Adrenal gland (tissue), 5 donors: ENCODE measurements at regions not wholly inside any gene's neighbourhood (a gene's known extent, or its start where the extent isn't known, plus 50 kb on each side); places are given as distances from the start of the nearest gene placed in this dataset.

ENCODE experiments used
- POLR2A ChIP-seq, 2 donors: fragments of 450-650 bp; IDR thresholded peaks; one replicate each; pipeline ENCODE4 v1.6.1; 2017; ENCODE audit warnings: antibody characterized with exemption in 2 of 2, mild to moderate bottlenecking in 2 of 2, moderate library complexity in 1 of 2
- TF ChIP-seq, protein P1 (sequence below), 6 experiments: fragments of 450-650 bp in 4 of 6; fragments of 200-600 bp in 2 of 6; sonication (generic) in 1 of 6; IDR thresholded peaks; 1 replicate in 5 of 6; 2 replicates in 1 of 6; pipeline versions ENCODE4 v1.5.1 to v1.8.0; 2016 to 2021; ENCODE audit warnings: antibody characterized with exemption in 6 of 6, mild to moderate bottlenecking in 2 of 6, moderate library complexity in 1 of 6
- donor health status: DM: no; HTN: no; CAD: no.

DNA sequence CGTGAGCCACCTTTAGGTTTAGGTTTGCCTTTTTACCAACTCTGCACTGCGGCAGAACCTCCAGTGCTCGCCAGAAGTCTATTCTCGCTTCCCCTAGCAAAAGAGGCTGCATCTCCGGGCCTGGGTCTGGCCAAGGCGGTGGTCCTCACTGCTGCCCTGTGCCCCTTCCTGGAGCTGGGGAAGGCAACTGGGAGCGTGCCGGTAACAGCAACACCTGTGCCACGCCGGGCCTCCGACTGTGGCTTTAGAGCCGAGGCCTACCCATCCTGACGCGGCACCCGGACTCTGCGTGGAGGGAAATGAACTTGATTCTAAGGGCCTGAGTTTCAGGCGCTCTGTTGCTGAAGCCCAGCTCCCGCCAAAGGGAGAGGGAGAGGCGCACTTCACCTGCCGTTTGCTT lies 82.4 kb upstream of the SPATA31C2 start:
- TF ChIP-seq, protein P1, sequence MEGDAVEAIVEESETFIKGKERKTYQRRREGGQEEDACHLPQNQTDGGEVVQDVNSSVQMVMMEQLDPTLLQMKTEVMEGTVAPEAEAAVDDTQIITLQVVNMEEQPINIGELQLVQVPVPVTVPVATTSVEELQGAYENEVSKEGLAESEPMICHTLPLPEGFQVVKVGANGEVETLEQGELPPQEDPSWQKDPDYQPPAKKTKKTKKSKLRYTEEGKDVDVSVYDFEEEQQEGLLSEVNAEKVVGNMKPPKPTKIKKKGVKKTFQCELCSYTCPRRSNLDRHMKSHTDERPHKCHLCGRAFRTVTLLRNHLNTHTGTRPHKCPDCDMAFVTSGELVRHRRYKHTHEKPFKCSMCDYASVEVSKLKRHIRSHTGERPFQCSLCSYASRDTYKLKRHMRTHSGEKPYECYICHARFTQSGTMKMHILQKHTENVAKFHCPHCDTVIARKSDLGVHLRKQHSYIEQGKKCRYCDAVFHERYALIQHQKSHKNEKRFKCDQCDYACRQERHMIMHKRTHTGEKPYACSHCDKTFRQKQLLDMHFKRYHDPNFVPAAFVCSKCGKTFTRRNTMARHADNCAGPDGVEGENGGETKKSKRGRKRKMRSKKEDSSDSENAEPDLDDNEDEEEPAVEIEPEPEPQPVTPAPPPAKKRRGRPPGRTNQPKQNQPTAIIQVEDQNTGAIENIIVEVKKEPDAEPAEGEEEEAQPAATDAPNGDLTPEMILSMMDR (IDR thresholded peaks at IDR 0.05), result no peak
- TF ChIP-seq POLR2A (IDR thresholded peaks at IDR 0.05), result no peak
